GM21360 (cell line): ENCODE measurements at regions not wholly inside any gene's neighbourhood (a gene's known extent, or its start where the extent isn't known, plus 50 kb on each side); places are given as distances from the start of the nearest gene placed in this dataset.
"Not testable (repeated sequence)": the region's sequence is repeated elsewhere in the genome, so short reads cannot be mapped to it uniquely, and the experiment has no call there.

Experiments
- ATAC-seq: cut with Tn5 transposase; IDR thresholded peaks from one replicate; pipeline ENCODE4 v1.9.1; 2021; ENCODE audit warnings: mild to moderate bottlenecking, moderate library complexity; ENCODE audit not compliant: unreplicated experiment

DNA sequence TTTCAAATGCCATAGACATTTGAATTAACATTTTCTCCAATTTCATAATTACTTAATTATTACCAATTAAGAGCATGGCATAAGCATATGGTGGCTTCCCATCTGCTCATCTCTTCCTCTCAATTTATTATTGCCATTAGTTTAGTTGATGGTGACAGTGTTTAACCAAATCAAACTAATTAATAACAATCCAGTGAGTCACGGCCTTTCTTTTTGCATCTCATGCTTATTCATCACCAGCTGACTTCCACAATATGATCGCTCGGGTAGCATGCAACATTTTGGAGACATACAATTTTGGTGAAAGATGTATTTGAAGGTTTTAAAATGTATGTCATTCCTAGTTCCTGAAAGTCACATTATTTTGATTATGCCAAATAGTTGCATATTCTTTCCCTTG, 172.8 kb upstream of the TACR3 start:
- no peak for ATAC-seq

GRCh38 chr4:103887191-103887590, 167.4 kb upstream of the TACR3 start:
- no peak for ATAC-seq

DNA sequence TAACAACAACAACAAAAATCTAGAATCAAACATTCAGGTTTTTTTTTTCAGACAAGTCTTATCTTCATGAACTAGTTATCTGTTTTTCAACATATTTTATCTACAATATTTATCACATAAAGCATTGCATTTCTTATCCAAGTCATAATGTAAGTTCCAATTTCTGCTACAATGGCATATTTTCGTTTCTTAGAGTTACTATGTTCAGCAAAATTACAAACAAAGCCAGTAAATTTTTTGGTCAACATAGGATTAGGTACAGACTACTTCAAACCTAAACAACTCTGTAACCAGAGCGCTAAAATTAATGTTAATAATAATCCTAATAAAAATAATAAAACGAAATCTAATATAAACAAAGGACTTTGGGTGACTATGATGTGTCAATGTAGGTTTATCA, 165.4 kb upstream of the TACR3 start:
- ATAC-seq, result no peak

DNA sequence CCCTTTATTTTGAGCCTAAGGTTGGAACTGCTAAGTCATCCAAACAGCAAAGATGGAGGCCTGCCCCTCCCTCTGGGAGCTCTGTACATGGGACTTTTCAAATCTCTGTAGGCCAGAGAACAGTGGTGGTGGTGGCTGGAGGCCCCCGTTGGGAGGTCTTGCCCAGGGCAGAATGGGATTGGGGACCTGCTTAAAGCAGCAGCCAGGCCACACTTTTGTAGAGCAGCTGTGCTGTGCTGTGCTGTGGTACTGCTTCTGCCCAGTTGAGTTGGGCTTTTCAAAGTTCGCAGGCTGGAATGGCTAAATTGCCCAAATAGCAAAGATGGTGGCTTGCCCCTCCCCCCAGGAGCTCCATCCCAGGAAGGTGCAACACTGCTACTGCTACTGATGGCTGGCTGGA, 147.5 kb upstream of the TACR3 start:
- no peak for ATAC-seq

DNA sequence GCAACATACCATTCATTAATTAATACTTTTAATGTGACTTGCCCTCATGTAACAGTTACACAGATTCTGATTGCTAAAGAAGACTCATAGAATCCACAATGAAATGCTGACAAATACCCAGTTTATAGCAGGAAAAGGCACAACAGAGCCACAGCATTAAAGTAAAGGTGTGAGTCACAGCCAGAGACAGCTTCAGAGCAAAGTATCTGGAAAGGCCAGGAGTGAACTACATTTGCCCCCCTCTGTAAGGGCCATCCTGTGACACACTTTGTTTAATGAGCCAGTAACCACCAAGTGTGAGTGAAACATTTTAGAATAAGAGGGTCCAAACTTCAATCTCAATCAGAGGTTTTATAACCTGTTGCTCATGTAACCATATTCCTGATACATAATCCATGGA, 133.8 kb upstream of the TACR3 start:
- ATAC-seq, result no peak

DNA sequence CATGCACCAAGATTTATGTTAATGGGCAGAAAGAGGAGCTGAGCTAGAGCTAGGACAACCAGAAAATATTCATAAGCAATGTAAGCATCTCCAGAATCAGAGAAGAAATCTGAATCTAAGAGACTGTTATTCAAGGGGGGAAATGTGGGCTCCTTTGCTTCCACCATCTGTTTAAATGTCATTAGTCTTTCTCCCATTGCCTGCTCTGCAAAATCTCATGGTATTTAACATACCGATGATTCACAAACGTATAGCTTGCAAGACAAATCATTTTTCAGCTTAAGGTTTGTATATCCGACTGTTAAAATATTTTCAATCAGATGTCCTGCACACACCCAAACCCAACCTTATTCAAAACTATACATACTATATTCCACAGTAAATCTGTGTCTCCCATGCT, 133.4 kb upstream of the TACR3 start:
- no peak for ATAC-seq

DNA sequence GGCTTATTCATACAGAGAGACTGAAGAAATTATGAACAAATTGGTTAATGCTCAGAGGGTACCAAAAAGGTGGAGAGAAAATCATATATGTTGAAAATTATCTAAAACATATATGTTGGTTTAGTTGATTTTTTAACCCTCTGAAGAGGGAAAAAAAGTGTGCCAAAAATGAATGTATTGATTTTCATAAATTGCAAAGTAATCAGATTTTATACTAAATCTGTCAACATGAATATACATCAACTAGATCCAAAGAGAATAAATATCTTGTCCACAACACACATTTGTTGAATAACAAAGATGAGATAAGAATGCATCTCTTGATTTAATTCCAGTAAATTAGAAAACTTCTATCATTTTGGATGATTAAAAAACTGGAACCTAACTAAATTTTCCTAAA, 125.3 kb upstream of the TACR3 start:
- ATAC-seq, result no peak

GRCh38 chr4:103842637-103843239, 123.0 kb upstream of the TACR3 start:
- ATAC-seq, result no peak

- no peak for ATAC-seq
Observed at GRCh38 chr4:103842076-103842475, 122.3 kb upstream of the TACR3 start.

- ATAC-seq, result not testable (repeated sequence)
Observed at GRCh38 chr4:103810308-103810707, 90.5 kb upstream of the TACR3 start.

- no peak for ATAC-seq
Observed at GRCh38 chr4:103802766-103803165, 83.0 kb upstream of the TACR3 start.

DNA sequence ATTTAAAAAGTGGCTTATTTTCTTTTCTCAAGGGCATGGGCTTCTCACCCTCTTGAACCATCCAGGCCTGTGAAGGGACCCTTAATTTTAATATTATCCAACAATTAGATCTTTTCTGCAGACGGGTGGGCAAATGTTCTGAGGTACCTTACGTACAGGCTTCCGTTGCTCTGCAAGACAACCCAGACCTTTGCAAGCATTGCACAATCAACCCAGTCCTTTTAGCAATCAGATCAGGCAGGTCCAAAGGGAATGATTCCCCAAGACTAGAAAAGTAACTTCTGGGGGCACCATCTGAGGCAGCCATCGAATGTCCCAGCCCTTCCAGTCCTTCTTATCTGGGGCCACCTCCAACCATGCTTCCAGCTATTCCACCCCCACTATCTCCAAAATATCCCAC, 67.3 kb upstream of the TACR3 start:
- no peak for ATAC-seq

- ATAC-seq, result no peak
Observed at GRCh38 chr4:103786593-103786992, 66.8 kb upstream of the TACR3 start.

DNA sequence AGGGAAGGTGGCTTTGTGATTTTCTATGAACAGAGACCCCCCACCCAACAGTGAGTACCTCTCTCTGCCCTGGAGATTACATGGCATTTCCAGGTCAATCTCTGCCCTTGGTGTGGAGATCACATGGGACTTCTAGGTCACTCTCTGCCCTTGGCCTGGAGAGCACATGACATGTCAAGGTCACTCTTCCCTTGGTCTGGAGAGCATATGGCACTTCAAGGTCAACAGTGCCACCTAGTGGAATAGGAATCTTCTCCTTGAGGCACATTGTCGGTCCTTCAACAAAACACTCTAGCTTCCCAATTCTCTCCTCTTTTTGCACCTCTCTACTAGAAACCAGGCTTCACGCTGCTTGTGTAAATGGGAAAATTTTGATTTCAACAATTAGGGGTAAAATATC, 66.2 kb upstream of the TACR3 start:
- peak; percentile 86 for ATAC-seq

DNA sequence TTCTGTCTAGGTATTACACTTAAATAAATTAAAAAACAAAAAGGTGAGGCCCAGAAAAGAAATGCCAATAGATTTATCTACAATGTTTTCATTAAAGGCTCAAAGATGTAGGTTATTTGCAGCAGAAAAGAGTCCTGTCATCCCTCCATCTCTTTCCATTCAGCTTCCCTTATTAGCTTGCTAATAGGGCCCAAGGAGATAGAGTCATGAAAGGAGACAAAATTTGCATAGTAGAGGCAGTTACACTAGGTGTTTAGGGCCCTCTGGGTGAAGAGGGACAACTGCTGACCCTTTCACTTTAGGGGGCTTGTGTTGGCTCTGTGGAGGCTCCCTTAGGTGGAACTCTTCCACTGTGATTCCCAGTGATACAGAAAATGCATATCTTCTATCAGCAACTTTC, 58.4 kb upstream of the TACR3 start:
- ATAC-seq, result no peak

DNA sequence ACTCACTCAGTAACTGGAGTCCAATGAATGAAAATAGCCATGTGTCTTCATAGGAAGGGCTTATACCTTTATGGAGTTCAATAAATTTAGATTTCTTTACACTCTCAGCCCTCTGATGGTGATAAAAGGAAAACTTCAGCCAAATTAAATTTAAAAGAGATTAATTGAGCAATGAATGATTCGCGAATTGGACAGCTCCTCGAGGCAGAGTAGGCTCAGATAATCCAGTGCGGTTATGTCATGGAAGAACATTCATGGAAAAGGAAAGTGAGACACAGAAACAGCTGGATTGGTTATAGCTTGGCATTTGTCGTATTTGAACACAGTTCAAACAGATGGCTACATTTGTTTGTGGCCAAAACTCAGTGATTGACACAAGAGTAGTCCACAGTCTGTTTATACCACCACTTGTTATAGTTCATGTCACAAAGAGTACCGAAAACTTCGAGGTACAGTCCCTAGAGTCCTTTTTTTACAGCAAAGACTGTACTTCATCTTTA, 54.6 kb upstream of the TACR3 start:
- ATAC-seq, result no peak

DNA sequence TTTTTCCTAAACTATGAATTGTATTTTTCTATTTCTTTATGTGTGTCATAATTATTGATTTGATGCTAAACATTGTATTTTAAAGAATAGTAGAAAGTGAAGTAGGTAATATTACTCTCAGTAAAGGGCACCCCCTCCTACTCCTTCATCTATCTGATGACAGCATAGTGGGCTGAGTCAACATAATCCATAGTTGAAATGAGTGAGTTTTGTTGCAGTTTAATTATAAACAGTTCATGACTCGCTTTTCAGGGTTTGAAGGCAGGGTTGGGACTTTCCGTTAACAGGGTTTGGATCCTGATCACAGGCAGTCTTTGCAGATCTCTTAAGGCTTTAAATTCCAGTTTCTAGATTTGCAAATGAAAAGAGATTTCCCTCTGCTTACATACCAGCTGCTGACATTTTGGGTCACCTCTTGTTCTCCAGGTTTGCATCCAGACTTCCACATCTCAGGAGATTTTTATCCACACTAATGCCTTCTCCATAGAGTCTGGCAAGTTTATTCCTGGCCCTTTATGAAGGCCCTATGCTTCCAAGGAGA, 54.0 kb upstream of the TACR3 start:
- no peak for ATAC-seq
